ENCODE measurements at regions not wholly inside any gene's neighbourhood (a gene's known extent, or its start where the extent isn't known, plus 50 kb on each side); places are given as distances from the start of the nearest gene placed in this dataset.

DNA sequence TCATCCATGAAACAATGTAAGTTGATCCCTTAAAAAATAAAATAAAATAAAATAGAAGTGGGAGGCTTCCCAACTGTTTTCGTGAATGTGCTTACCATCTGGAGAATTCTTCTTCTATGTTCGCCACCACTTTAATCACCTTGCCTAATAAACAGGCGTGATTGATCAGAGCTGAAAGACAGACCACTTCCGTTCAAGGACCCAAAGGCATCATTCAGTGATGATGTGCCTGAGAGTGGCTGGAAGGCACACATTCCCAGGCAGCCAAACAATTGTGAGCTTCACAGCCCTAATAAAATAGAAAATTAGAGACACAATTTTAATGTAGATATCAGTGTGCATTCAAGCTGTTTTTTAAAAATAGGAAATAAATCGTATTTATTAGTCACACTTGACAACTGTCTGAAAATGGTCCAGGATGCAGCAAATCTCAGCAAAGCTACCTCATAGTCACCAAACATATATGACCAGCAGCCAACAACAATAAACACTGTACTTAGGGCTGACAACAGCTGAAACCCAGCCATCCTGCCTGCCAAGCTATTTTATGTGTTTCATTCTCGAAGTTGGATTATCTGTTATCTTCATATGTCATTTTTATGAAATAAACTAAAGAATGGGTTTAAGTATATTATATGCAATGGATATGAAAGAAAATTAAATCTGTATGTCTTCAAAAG lies 163.2 kb upstream of the FAM9B start:
- DNase-seq (ENCODE audit: low spot score), result no peak

DNA sequence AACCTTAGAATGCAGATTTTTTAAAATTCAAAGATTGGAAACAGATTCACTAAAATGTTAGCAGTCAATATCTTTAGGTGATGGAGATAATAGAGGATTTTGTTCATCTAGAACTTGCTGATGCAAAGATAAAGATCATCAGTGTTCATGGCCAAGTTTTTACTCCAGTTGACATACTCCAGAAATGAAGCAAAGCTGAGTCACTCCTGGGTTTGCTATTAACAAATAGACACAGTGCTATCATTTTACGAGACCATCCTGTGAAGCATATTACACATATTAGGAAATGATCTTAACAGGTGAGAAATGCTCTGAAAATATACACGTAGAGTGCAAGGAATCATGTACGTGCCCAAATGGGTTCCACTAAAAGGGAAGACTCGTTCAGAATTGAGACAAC lies 170.6 kb upstream of the FAM9B start:
- no peak for DNase-seq (ENCODE audit: low spot score)

DNA sequence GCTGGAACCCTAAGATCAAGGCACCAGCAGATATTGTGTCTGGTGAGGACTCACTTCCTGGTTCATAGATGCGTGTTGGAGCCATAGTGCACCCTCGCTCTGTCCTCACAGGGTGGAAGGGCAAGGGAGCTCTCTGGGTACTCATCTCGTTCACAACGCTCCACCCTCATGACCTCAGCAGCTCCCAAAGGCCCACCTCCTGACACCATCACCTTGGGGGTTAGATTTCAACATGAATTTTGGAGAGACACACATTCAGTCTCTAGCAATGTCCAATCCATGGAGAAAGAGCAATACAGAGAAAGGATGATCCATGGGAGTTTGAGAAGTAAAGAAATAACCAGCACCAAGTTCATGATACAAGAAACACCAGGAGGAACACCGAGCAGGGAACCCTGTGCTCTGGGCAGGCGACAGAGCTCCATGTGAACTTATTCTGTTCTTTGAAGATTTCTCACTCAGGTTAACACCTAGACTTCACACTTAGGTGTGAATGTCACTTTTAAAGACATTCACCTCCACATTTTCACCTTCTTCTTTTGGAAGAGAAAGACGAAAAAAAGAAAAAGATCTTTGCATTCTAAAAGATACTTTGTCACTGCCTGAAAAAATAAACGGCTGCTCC lies 171.8 kb upstream of the FAM9B start:
- DNase-seq (ENCODE audit: low spot score), result no peak

DNA sequence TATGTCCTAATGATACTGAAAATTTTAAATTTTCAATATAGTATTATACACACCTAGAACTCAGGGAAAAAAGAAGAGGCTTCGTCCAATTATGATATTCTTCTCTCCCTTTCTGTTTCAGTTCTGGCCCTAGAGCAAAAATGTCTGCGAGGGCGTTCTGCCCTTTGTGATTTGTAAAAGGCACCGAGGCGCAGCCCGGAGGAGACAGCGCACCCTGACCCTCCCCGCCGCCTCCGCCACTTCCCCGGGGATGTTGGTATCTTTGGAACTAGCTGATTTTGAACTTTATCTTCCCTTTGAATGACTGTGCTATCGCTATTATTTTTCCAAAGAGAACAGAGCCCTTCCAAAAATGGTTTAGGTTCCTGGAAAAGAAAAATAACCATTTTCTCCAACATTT lies 173.2 kb upstream of the FAM9B start:
- no peak for DNase-seq (ENCODE audit: low spot score)

DNA sequence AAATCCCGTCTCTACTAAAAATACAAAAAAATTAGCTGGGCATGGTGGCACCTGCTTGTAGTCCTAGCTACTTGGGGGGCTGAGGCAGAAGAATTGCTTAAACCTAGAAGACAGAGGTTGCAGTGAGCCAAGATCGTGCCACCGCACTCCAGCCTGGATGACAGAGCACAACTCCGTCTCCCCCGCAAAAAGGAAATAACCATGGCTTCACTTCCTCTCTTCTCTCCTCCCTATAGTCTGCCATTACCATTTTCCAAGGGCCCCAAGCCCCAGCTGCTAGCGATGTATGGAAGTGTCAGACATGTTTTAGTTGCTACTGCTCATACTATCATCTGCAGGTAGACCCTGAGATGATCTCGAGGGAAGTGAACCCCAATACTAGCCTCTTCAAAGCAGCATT lies 177.3 kb upstream of the FAM9B start:
- no peak for DNase-seq (ENCODE audit: low spot score)

DNA sequence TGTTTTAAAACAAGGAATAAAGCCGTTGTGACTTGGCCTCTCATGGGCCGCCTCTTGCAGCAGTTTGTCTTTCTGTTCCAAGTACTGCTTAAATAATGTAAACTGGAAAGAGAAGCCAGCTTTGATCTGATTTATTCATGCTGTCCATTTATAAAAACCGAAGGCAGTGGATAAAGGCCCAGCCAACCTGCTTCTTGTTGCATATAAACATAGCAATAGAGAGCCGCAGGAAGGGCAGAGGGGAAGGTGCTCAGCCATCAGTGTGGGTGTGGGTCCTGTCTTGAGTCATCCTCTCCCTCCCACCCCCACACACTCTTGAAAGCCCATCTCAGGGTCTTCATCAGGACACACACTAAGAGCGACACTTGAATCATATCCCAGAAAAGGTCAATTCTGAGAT lies 187.9 kb upstream of the FAM9B start:
- no peak for DNase-seq (ENCODE audit: low spot score)

DNA sequence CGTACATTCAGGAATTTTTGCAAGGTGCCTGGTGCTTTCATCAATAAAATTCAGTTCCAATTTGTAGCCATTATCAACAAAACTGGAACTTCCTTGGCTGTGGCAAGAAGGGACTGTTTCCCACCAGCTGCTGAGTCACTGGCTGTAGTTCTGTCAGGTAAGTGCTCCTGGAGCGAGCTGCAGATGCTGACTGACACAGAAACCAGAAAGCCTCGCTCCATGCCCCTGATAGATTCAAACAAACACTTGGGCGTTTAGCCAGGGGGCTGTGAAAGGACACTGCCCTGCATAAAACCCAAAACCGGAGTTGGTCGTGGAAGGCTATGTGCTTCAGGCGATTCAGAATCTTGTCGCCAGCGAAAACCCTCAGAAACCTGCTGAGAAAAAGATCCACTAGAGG lies 188.4 kb upstream of the FAM9B start:
- DNase-seq (ENCODE audit: low spot score), result no peak

DNA sequence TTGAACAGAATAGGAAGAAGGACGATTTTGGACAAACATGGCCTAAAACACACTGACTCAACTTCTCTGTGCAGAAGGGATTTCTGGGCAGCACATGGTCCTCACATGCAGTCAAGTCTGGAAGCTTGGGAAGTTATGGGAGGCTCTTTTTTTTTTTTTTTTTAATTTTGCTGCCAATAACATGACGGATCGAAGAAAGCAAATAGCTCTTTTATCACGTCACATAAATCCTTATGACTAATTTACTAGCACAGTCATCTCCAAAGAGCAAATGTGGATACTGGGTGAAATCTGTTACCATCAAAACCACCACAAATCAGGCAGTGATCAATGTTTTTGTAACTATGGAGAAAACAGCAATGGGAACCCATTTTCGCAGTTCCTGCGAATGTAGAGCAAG lies 193.3 kb upstream of the FAM9B start:
- DNase-seq (ENCODE audit: low spot score), result no peak

DNA sequence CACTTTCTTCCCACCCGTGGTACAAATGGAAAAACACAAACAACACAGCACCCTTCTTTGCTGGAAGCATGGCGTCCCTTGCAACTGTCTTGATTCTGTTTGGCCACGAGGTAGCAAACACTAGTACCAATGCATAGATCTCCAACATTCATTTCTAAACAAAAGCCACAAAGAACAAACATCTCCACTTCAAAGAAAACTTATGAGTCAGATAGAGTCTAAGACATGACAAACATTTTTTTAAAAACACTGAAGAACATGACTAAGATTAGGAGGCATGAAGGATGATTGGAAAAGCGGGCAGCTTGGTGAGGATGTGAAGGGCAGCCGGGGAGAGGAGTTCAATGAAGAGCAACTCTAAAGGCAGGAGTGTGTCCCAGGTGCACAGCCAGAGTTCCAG lies 197.6 kb upstream of the FAM9B start:
- peak; percentile 59 for DNase-seq (ENCODE audit: low spot score)

DNA sequence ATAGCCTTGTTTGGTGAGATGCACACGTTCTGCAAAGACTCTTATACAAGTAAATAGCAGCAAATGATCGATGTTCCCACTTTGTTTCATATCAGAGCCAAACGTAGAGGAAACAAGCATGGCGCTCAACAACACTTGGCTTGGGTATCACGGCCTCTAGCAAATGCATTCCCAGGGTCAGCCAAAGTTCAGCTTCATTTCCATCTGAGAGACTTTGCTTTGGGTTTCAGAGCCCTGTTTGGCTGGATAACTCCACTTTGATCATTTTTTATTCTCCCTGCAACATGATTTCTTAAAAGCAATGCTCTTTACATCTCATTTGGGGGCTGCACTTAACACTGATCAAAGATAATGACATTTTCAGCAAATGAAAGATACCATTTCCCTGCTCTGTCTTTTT lies 199.2 kb upstream of the FAM9B start:
- DNase-seq (ENCODE audit: low spot score), result no peak

DNA sequence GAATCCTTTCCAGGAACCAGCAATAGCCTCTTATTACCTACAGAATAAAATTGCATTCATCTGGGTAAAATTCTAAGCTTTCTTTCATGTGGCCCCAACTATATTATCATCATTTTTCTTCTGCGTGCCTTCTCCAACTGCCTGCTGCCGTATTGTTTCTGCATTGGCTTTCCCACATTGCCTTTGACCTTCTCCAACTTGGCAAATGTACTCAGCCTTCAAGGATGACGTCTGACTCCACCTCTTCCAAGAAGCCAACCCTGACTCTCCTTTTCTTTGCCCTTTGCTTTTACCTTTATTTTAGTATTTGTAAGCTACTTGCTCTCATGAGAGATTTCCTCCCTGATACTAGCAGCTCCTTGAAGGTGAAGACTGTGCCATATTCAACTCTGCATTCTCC lies 200.4 kb upstream of the FAM9B start:
- DNase-seq (ENCODE audit: low spot score), result no peak

DNA sequence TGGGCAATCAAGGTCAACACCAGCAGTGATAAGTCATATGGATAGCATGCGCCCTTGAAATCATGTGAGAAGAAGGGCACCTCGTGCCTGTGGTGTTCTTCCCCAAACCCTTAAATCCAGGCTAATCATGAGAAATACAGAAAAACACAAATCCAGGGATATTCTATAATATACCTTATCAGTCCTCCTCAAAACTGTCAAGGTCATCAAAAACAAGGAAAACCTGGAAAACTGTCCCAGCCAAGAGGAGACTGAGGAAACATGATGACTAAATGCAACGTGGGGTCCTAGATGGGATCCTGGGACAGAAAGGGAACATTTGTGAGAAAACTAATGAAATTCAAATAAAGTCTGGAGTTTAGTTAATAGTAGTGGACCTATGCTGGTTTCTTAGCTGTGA lies 201.8 kb upstream of the FAM9B start:
- no peak for DNase-seq (ENCODE audit: low spot score)

DNA sequence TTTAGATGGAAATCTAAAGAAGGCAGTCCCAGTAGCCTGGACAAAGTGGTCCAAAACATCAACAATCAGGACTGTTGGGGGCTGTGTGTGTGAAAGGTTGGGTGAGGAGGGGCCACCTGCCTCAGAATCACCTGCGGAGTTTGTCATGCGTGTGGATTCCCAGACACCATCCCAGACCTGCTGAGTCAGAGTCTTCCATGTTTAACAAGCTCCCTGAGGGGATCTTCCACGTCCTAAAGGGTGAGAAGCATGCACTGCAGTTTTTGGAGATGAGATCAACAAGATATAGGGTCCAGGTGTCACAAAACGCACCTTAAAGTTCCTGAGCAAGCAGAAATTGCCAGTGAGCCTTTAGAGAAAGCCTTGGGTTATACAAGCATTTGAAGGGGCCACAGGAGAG lies 207.0 kb upstream of the FAM9B start:
- no peak for DNase-seq (ENCODE audit: low spot score)

DNA sequence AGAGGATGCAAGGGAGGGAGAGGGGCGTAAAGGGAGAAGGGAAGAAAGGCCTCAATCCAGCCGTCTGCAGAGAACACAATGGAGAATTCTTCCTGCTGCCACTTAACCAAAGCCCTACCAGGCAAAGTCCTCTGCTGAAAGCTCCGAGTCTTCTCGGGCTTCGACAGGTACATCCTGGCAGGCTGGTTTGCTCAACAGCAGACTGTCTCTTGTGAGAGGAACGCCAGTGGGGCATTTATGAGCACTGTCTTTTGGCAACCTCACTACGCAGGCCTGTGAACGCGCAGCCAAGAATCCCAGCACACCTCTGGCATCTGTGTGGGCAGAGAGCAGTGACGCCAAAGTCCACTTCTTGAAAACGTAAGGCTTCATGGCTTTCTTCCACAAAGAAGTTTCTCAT lies 207.5 kb upstream of the FAM9B start:
- no peak for DNase-seq (ENCODE audit: low spot score)

DNA sequence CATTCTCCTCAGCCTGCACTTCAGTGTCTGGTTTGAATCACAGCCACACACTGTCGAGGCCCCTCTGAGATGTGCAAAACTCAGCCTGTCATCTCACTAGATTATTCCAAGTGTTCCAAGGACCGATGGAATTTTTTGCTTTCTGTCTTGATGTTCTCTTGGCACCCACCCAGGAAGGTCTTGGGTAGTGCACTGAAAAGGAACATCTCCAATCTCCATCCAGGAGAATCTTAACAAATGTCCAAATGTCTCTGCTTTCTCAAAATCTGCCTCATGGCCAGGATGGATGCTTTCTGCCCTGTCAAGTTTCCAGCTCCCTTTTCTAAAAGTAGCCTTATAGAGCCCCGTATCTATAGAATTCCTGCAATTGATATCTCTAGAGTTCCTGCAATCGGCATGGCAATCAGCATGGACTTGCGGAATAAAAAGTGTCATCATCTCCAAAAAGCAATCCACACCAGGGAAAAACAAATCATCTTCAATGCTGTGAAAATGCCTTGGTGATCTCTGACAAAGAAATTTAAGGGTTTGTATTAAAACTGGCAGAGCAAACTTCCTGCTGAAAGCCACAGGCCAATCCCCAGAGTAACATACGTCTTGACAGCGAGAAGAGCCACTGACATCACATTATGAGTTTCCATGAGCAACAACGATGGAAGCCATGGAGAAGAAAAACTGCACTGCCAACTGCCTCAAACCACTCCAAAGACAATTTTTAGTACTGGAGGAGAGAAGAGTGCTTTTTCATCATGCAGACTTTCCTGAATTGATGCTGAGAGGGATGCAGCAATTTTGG lies 215.3 kb upstream of the FAM9B start:
- no peak for DNase-seq (ENCODE audit: low spot score)

DNA sequence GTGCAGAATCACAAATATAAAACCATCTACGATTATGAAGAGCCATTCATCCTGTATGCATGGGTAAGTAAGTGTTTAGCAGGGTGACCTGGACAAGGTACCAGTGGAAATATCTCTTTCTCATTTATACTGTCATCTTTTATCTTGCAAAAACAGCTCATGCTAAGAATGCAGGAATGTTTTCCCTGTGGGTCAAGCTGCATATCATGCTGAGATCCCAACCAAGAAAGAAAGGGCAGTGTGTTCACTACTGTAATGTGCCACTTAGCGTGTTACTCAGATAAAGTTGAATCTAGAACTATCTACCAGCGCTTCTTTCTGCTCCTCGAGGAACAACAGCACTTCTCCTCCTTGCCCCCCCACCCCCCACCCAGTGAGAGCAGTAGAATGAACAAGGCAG lies 212.7 kb upstream of the TBL1X start:
- no peak for DNase-seq (ENCODE audit: low spot score)

DNA sequence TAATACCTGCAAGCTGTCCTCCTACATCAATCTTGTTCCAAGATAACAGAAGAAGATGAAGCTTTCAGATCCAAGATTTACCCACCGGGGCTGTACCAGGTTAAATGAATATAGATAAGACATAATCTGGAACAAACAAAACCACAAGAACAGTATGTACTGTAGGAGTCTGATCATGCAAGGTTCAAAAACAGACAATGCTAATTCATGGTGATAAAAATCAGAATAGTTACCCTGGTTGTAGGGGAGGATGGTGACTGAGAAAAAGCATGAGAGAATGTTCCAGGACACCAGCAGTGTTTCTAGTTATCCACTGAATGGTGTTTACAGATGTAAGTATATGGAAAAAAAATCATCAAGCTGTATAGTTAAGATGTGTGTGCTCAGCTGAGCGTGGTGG lies 211.6 kb upstream of the TBL1X start:
- DNase-seq (ENCODE audit: low spot score), result no peak

DNA sequence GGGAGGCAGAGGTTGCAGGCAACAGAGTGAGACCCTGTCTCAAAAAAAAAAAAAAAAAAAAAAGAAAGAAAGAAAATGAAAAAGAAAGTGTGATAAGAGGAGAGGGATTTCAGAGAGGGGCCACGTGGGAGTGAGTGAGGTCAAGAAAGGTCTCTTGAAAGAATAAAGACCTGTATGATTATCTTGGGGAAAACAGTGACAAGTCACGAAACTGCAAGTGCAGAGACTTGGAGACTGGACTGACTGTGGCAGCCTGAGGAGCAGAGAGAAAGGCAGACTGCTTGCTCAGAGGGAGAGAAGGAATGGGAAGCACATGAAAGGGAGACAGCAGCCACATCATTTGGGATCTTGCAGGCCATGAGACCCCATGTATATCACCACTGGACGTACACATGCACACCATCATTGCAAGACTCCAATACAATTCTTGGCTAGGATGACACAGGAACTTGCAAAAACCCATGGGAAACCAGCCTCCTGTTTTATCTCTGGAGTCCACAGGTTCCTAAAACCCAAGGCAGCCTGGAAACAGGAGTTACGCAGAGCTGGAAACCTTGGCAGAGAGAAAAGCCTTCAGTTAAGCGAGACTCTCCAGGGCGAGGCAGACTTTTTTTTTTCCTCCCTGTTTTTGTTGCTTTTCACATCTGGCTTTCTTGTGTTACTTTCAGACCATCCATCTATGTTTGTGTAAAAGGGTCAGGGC lies 207.0 kb upstream of the TBL1X start:
- DNase-seq (ENCODE audit: low spot score), result no peak

DNA sequence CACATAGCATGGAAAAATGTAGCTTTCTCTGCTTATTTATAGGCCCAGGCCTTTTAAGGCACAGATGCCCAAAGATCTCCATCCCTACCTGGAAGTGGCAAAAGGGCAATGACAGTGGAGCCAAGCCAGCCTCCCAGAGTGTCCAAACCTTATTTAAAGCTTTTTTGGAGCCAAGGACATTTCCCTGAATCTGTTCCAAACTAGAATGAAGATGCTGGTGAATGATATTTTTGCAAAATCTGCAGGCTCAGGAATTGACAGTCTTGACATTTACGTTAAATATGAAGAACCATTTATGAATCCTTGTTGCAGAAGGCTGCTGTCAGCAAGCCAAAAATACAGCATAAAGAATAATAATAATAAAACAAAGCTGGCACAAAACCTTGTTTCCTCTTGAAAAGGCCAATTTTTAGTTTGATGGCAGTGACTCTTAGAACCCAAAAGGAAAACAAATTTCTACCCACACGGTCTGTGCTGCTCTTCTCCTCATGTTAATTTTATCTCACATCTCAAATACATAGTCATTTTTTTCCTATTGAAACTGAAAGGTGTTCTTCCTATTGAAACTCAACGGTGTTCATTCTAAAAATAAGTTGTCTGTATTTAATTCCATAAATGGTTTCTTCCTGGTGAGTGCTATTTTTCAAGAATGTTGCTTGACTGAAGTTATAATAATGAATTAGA lies 206.3 kb upstream of the TBL1X start:
- no peak for DNase-seq (ENCODE audit: low spot score)

DNA sequence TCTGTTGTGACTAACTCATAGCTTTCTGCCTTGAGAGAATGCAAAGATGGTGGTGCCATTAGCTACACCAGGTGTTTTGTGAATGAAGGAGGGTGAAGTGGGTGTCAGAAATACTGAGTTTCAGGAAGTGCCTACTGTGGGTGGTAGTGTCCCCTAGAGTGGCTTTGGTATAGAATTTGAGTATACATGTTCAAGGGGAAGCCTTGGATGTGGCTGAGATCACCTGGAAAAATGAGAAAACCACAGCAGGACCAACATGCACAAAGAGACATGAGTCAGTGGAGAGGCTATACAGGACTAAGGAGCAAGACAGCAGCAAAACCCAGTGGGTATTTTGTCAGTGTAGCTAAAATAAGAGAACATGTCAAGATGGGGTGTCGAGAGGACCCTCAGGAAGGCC lies 204.3 kb upstream of the TBL1X start:
- DNase-seq (ENCODE audit: low spot score), result no peak

DNA sequence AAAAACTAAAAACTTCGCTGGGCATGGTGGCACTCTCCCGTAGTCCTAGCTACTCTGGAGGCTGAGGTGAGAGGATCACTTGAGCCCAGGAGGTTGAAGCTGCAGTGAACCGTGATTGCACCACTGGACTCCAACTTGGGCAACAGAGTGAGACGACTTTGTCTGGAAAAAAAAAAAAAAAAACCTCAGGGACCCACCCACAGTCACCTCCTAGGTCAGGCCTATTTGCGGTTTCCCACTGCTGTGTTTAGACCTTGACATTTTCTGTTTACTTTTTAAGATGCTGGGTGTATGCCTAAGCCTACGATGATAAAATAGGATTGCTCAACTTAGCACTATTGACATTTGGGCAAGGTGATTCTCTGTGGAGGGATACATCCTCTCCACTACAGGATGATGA lies 197.4 kb upstream of the TBL1X start:
- no peak for DNase-seq (ENCODE audit: low spot score)

DNA sequence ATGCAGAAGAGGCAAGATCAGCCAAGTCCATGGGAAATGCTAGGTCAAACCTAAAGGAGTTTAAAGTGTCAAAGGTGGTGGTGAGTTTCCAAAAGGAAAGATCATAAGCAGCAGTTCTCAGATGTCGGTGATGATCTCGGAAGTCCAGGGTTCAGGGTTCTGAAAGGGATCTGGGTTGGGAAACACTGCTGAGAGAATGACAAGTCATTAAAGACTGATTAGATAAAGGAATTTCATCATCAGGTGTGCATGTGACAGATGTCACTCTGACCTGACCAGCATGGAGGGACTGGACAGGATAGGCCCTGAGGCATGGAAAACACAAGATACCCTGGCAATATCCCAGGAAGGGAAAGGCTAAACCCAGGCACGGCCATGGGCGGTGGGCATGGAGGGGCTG lies 195.7 kb upstream of the TBL1X start:
- no peak for DNase-seq (ENCODE audit: low spot score)

All from COLO829 (cell line).